ENCODE measurements at regions not wholly inside any gene's neighbourhood (a gene's known extent, or its start where the extent isn't known, plus 50 kb on each side); places are given as distances from the start of the nearest gene placed in this dataset.

GRCh38 chr21:15195104-15195503, 130.3 kb upstream of the NRIP1 start:
- TF ChIP-seq EZH2 (IDR thresholded peaks at IDR 0.05; ENCODE audit: insufficient read depth, poor library complexity, severe bottlenecking) (no peak), EZH2phosphoT487 (IDR thresholded peaks at IDR 0.05; ENCODE audit: insufficient read depth, low read depth) (no peak)
